ENCODE measurements at regions not wholly inside any gene's neighbourhood (a gene's known extent, or its start where the extent isn't known, plus 50 kb on each side); places are given as distances from the start of the nearest gene placed in this dataset.
"Not testable (repeated sequence)": the region's sequence is repeated elsewhere in the genome, so short reads cannot be mapped to it uniquely, and the experiment has no call there.

DNA sequence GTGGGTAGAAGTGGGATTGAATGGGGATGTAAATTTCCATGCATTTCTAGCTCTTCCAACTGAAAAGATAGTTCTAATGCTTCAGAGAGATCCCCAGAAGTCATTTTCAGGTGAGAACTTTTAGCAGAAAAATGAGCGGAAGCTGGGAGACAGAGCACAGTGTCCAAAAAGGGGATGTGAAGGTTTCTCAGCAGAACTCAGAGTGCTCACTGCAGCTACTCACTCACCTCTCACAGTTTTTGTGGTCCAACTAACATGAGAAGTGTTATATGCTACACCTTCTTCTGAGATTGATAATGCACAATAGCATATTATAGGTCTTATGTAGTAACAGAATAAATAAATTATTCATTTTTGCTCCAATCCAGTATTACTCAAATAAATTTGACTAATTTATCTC lies 519.2 kb upstream of the HS3ST5 start:
- in situ Hi-C loops (cut with HindIII; ENCODE audit: low sequenced_read_pairs), result no loop called here

DNA sequence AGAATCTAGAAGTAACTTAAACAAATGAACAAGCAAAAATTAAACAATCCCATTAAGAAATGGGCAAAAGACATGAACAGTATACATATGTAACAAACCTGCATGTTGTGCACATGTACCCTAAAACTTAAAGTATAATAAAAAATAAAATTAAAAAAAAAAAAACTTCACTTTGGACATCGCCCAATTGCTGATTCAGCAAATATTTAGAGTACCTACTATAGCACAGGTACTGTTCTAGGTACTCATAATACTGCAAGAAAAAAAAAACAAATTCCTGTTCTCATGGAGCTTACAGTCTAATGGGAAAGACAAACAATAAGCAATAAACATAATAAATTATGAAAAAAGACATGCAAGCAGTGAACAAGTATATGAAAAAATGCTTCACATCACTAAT lies 501.5 kb upstream of the HS3ST5 start:
- in situ Hi-C loops (cut with HindIII; ENCODE audit: low sequenced_read_pairs), result no loop called here

GRCh38 chr6:114839019-114839418 lies 496.2 kb upstream of the HS3ST5 start:
- in situ Hi-C loops (cut with HindIII; ENCODE audit: low sequenced_read_pairs), result no loop called here

DNA sequence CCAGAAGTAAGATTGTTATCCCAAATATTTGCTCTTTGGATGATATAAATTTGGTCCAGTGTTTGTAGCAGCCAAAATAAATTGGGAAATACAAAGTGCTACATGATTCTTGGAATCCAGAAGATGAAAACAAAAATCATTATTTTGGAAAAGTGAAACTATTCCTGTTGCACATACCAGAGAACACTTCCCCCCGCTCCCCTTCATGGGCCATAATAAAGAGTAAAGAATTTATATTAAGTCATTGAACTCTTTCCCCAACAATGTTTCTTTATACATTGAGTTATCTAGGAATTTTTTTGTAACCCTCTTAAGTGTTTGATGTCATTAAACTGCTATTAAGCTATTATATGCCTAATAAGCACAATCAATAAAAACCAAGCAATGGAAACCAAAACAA lies 490.4 kb upstream of the HS3ST5 start:
- in situ Hi-C loops (cut with HindIII; ENCODE audit: low sequenced_read_pairs), result no loop called here

GRCh38 chr6:114830515-114830914 lies 487.7 kb upstream of the HS3ST5 start:
- in situ Hi-C loops (cut with HindIII; ENCODE audit: low sequenced_read_pairs), result no loop called here

DNA sequence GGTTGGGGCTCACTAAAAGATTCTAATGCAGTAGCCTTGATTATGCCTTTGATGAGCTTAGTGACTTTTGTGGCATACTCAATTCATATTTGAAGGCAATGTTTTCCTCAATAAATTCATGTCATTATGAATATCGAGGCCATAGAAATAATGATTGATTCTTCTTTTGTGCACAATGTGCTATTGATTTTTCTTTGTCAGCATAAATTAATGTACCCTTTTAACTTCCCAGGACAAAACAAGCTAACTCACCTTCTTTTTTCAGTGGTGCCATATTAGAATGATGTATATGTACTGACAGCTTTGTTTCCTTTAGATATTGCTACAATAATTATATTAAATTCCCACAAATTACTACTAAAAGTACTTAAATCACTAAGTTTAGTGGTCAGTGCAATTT lies 484.3 kb upstream of the HS3ST5 start:
- in situ Hi-C loops (cut with HindIII; ENCODE audit: low sequenced_read_pairs), result loop anchor here (5.0 kb wide), 1 partner anchor 35 kb away; no protein-coding TSS in a partner anchor

DNA sequence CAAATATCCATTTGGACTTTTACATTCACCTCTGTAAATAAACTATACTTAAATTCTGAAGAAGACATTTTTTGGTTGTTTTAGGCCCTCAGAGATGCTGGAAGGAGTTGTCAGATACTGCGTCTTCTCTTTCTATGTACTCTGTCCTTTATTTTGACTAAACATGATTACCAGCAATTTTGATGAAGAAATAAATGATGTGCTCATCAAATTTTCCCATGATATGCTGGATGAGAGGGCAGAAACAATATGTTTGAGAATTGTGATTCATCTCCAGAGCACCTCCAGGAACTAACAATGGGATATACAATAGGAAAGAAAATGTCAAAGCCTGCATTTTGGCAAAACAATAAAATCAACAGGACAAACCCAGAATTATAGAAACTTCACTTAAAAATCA lies 481.6 kb upstream of the HS3ST5 start:
- in situ Hi-C loops (cut with HindIII; ENCODE audit: low sequenced_read_pairs), result no loop called here

- in situ Hi-C loops (cut with HindIII; ENCODE audit: low sequenced_read_pairs), result no loop called here
Observed at GRCh38 chr6:114816678-114817077, 473.9 kb upstream of the HS3ST5 start.

DNA sequence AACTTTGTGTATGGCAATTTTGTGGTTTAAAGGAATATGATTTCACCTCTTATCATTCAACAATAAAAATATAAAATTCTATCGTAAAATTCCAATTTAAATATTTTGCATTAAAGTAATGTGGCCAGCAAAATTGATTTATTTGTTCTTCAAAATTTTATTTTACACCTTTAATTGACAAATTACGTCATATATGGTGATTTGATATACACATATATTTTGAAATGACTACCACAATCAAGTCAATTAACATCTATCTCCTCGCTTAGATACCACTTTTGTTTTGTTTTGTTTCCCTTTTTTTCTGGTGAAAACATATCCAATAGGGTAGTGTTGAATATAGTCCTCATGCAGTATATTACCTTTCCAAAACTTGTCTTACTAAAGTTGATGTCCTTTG lies 467.6 kb upstream of the HS3ST5 start:
- in situ Hi-C loops (cut with HindIII; ENCODE audit: low sequenced_read_pairs), result no loop called here

DNA sequence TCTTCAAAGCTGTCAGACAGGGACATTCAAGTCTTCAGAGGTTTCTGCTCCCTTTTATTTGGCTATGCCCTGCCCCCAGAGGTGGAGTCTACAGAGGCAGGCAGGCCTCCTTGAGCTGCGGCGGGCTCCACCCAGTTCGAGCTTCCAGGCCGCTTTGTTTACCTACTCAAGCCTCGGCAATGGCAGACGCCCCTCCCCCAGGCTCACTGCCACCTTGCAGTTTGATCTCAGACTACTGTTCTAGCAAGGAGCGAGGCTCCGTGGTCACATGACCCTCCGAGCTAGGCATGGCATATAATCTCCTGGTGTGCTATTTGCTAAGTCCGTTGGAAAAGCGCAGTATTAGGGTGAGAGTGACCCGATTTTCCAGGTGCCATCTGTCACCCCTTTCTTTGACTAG lies 462.6 kb upstream of the HS3ST5 start:
- in situ Hi-C loops (cut with HindIII; ENCODE audit: low sequenced_read_pairs), result not testable (repeated sequence)

DNA sequence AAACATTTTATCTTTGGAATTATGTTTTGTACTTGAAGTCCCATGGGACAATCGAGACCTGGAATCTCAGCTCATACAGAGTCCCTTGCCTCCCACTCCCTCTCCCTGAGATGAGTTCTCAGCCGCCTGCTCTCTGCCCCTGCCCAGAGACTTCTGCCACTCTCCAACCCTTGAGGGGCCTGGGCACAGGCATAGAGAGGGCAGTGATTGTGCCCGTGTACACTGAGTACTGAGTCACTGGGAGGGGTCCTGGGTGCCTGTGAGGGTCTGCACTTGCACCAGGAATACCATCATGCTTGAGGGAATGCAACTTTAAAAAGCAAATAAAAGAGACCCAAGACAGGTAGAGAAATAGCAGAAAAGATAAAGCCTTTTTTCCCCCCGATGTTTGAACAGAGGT lies 453.8 kb upstream of the HS3ST5 start:
- in situ Hi-C loops (cut with HindIII; ENCODE audit: low sequenced_read_pairs), result no loop called here

- in situ Hi-C loops (cut with HindIII; ENCODE audit: low sequenced_read_pairs), result loop anchor here (5.0 kb wide), 1 partner anchor 34 kb away; no protein-coding TSS in a partner anchor
Observed at GRCh38 chr6:114793428-114793827, 450.6 kb upstream of the HS3ST5 start.

DNA sequence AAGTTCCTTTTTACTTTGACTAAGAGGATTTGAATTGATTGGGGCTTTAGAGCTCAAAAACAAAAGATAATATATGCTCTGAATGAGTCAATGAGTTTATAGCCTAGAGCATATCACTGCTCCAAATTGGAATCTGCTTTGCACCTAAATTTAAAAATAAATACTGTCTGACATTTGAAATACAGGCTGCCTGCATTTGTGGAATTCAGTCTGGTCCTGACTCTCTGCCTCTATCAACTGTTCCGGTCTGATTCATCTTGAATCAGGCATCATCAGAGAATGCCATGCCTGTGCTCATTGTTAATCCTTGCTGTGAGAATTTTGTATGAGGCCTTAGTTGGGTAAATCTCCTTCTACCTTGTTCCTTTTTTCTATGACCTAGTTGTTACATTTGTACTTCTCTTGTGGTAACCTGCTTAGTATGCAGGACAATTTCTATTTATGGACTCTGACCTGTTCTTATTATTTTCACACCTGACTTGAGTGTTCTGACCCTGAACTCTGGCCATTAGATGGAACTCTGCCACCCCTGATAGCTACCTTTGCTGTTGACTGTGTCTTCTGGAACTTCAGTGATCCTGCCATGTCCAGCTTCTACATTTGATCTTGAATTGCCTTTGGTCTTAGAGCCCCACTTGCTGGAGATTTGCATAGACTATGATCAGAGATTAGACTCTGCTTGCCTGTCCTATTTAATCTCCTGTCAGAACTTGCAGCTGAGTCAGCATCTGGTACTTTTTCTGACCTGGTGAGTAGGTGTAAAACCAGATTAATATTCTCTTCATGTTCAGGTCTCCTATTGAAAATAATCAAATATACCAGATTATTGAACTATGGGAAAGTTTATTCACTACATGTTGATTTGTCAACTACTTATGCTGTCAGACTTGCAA lies 442.7 kb upstream of the HS3ST5 start:
- in situ Hi-C loops (cut with HindIII; ENCODE audit: low sequenced_read_pairs), result no loop called here

GRCh38 chr6:114783783-114784182 lies 441.0 kb upstream of the HS3ST5 start:
- in situ Hi-C loops (cut with HindIII; ENCODE audit: low sequenced_read_pairs), result no loop called here

GRCh38 chr6:114783083-114783482 lies 440.3 kb upstream of the HS3ST5 start:
- in situ Hi-C loops (cut with HindIII; ENCODE audit: low sequenced_read_pairs), result no loop called here

DNA sequence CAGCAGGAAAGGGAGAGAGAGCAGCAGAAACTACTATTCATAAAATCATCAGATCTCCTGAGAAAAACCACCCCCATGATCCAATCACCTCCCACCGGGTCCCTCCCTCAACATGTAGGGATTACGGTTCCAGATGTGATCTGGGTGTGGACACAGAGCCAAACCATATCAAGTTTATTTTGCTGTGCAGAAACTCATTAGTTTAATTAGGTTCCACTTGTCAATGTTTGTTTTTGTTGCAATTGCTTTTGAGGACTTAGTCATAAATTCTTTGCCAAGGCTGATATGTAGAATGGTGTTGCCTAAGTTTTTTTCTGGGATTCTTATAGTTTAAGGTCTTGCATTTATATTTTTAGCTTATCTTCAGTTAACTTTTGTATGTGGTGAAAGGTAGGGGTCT lies 422.0 kb upstream of the HS3ST5 start:
- in situ Hi-C loops (cut with HindIII; ENCODE audit: low sequenced_read_pairs), result no loop called here

- in situ Hi-C loops (cut with HindIII; ENCODE audit: low sequenced_read_pairs), result no loop called here
Observed at GRCh38 chr6:114762145-114762544, 419.3 kb upstream of the HS3ST5 start.

GRCh38 chr6:114747995-114748625 lies 405.3 kb upstream of the HS3ST5 start:
- in situ Hi-C loops (cut with HindIII; ENCODE audit: low sequenced_read_pairs), result no loop called here

DNA sequence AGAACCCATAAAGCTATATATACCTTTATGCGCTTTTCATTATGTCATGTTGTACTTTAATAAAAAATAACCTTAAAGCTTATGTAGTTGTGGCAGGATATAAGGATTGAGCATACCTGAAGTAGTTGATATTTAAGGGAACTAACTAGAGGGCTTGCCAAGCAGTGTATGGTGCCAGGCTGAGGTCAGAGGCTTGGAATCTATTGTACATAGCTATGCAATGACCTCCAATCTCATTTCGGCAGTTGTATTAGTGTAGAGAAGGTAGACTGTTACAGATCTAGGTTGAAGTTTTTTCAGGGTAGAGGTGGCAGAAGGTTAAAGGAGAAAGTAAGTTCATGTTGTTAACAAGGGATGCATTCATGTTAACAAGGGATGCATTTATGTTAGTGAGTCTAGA lies 397.7 kb upstream of the HS3ST5 start:
- in situ Hi-C loops (cut with HindIII; ENCODE audit: low sequenced_read_pairs), result no loop called here

GRCh38 chr6:114739656-114740055 lies 396.8 kb upstream of the HS3ST5 start:
- in situ Hi-C loops (cut with HindIII; ENCODE audit: low sequenced_read_pairs), result no loop called here

DNA sequence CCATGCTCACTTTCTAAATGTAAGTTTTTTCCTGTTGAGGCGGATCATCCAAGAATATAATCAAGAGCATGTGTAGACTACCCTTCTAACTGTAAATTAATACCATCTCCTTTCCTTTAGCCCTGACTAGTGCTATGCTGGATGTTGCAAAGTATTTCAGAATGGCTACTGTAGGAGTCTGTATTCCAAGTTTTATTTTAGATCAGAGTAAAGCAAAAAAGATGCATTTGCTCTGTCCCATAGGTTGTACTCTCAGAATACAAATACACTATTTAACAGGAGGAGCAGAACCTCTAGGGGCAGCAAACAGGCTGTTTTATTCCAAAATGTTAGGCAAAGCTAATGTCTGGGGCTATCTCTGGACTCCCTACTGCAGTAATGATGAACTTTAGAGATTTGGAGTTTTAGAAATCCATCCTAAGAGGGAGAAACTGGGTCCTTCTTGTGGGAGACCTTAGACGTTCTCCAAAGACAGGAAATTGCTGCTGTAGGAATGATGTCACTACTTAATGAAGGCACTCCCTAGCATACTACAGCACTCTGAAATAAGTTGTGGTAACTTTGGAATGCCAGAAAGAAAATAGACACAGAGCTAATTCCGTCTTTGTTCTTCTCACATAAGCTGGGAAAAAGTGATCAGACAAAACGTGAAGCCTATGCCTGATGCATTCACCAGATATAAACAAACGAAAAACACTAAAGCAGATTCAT lies 392.4 kb upstream of the HS3ST5 start:
- in situ Hi-C loops (cut with HindIII; ENCODE audit: low sequenced_read_pairs), result no loop called here

- in situ Hi-C loops (cut with HindIII; ENCODE audit: low sequenced_read_pairs), result no loop called here
Observed at GRCh38 chr6:114733596-114733995, 390.8 kb upstream of the HS3ST5 start.

Measured in DLD1 (cell line).